ENCODE measurements at regions not wholly inside any gene's neighbourhood (a gene's known extent, or its start where the extent isn't known, plus 50 kb on each side); places are given as distances from the start of the nearest gene placed in this dataset.
A peak's percentile ranks its signal among the peaks of the same experiment; 100 is the strongest.

DNA sequence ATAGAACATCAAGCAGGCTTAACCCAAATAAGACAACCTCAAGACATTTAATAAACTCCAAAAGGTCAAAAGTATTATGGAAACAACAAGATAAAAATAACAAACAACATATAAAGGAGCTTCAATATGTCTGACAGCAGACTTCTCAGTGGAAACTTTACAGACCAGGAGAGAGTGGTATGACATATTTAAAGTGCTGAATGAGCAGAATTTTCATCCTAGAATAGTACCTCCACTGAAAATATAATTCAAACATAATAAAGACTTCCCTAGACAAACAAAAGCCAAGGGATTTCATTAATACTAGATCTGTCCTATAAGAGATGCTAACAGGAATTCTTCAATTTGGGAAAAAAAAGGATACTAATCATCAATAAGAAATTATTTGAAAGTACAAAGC is 1005.0 kb downstream of the TMTC2 start:
- H3K9me3 ChIP-seq (ENCODE audit: control insufficient read depth, insufficient read depth, low read length): peaks cover 14% of the 10 kb centered on the region; the same call in 1 of the 2 replicates

More for the DNA sequence above, 1005.0 kb downstream of the TMTC2 start:
- Histone ChIP-seq H4K20me1 (ENCODE audit: insufficient read depth, low read length) (no peaks in the 10 kb centered on the region), H2BK15ac (ENCODE audit: low read depth, low read length) (no peak overlapping the region), H3K56ac (ENCODE audit: extremely low read depth, insufficient read depth, low read length) (no peak overlapping the region), H2BK20ac (ENCODE audit: low read depth, low read length) (no peak overlapping the region), H2BK5ac (ENCODE audit: low read depth, low read length, poor library complexity, severe bottlenecking) (no peak overlapping the region), H3K23ac (ENCODE audit: low read depth, low read length) (no peak overlapping the region), H3K27me3 (ENCODE audit: control insufficient read depth, insufficient read depth, low read length) (no peaks in the 10 kb centered on the region), H4K91ac (ENCODE audit: insufficient read depth, low read depth, low read length) (no peak overlapping the region), H3K79me1 (ENCODE audit: low read depth in 1 of 2, low read length in 2 of 2) (no peaks in the 10 kb centered on the region), H2AK9ac (replicated peaks; ENCODE audit: low read depth, low read length, poor library complexity) (no peak overlapping the region), H3K27ac (ENCODE audit: insufficient read depth, low read length) (no peak overlapping the region), H2BK120ac (ENCODE audit: low read depth, low read length) (no peak overlapping the region), H2AK5ac (ENCODE audit: low read depth, low read length) (no peak overlapping the region), H3K9me1 (ENCODE audit: insufficient read depth, low read length) (no peaks in the 10 kb centered on the region), H3K14ac (replicated peaks; ENCODE audit: low read depth, low read length) (no peak overlapping the region), H3K4me3 (ENCODE audit: insufficient read depth, low read depth, low read length) (no peak overlapping the region), H3K18ac (ENCODE audit: low read depth, low read length) (no peak overlapping the region), H3K36me3 (ENCODE audit: control insufficient read depth, insufficient read depth, low read length) (no peaks in the 10 kb centered on the region), H2AFZ (replicated peaks; ENCODE audit: low read length, poor library complexity) (no peak overlapping the region), H4K8ac (ENCODE audit: low read depth in 2 of 2, low read length in 2 of 2) (no peak overlapping the region), H3K9ac (ENCODE audit: low read depth, low read length) (no peak overlapping the region), H3K4ac (ENCODE audit: low read depth, low read length) (no peak overlapping the region), H3K4me1 (ENCODE audit: control insufficient read depth, insufficient read depth, low read length) (no peaks in the 10 kb centered on the region), H4K5ac (ENCODE audit: low read depth, low read length) (no peak overlapping the region), H3K4me2 (ENCODE audit: low read depth, low read length) (no peak overlapping the region)
- ChIA-PET CTCF (no interaction called here), POLR2A (ENCODE audit: unreplicated experiment) (no interaction called here)
- TF ChIP-seq MAFK (IDR thresholded peaks at IDR 0.05; ENCODE audit: low read depth, low read length) (peak; percentile 72), NFE2L2 (IDR thresholded peaks at IDR 0.05; ENCODE audit: low read depth, low read length) (no peak)
- ATAC-seq (ENCODE audit: low read depth): no peak
- intact Hi-C loops (cut with micrococcal nuclease) (no loop called here), in situ Hi-C loops (cut with MboI; ENCODE audit: low sequenced_read_pairs) (no loop called here), dilution Hi-C loops (cut with HindIII; ENCODE audit: low sequenced_read_pairs, unreplicated experiment) (no loop called here)
- no TSS peak for BruUV-seq (replicated peaks)
- DNase-seq: no peak

All from IMR-90 (cell line).